CD4-positive, alpha-beta T cell treated with Interleukin-15 for 1 hour (primary cell): ENCODE measurements at regions not wholly inside any gene's neighbourhood (a gene's known extent, or its start where the extent isn't known, plus 50 kb on each side); places are given as distances from the start of the nearest gene placed in this dataset.

Experiments used
- DNase-seq: peaks from one replicate; pipeline ENCODE4 v3.0.0-alpha.2; 2020

- DNase-seq = no peak
Observed at GRCh38 chrX:40156470-40157227, 58.9 kb upstream of the BCOR start.

DNA sequence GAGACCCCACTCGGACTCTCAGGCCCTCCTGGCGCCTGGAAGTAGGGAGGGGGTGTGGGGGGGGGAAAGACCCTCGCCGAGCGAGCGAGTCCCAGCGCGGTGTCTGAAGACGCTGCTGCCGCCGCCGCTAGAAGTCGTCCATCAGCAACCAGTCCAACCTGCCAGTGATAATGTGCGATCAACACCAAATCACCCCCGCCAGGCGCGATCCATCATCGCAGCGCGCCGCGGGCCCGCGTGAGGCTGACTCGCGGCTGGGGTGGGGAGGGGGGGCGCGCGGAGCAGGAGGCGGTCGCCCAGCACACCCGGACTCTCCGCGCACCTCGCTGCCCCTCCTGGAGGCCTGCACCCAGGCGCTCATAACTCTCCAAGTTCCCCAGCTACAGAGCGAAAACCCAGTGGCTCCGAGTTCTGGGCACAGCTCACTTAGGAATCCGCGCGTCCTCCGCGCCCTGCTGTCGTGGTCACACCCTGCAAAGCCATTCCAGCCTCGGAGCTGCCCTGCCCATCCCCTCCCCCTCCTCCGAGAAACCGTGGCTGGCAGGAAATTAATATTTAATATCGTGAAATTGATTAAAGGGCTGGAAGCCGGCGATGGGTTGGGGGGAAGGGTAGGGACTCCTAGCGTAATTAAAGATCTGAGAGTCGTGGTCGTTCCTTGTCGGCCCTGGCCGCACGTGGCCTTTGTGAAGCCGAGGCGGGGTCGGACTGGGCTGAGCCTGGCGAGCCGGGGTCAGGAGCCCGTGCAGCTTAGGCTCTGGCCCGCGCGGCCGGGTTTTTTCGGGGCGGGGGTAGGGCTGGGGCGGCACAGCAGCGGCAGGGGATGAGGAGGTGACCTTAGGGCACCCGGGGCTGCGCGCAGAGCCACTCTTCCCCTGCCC, 58.1 kb upstream of the BCOR start:
- DNase-seq = no peak

- no peak for DNase-seq
Observed at GRCh38 chrX:40154853-40155588, 57.3 kb upstream of the BCOR start.

- no peak for DNase-seq
Observed at GRCh38 chrX:40154250-40154852, 56.6 kb upstream of the BCOR start.

DNA sequence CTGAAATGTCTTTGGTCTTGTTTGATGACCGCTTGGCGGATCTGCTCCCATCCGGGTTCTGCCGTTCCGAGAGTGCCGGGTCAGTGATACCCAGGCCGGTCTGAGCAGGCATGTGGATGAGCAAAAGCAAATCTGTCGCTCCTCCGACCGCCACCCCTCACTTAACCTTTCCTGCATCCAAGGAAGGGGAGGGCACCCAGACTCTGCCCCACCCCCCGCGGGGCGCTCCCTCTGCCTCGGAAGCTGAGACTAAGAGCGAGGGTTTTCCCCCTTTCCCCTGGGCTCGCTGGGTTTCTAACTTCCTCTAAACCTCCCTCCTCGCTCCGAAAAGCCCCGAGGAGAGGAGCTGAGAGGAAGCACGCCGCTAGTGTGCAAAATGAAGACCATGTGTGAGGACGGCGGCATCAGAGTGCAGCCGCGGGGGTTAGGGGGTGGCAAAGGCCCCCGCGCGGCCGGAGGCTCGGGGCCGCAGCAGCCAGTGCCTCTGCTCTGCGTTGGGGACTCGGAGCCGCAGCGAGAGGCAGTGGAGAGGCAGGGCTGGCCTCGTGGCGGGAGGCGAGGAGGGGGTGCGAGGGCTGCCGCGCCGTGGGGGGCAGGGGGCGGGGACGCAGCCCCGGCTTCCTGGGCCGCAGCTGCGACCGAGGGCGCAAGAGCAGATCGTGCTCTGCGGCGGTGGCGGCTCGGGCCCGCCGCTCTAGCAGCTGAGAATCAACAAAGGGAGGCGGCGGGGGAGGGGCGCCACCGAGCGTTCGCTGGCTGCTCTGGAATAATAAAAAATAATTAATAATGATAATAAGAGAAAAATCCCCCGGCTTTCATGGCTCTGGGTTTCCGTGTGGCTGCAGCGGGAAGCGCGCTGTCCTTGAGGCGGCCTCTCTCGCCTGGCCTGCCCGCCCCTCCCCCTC, 55.8 kb upstream of the BCOR start:
- peak; percentile 67 for DNase-seq

DNA sequence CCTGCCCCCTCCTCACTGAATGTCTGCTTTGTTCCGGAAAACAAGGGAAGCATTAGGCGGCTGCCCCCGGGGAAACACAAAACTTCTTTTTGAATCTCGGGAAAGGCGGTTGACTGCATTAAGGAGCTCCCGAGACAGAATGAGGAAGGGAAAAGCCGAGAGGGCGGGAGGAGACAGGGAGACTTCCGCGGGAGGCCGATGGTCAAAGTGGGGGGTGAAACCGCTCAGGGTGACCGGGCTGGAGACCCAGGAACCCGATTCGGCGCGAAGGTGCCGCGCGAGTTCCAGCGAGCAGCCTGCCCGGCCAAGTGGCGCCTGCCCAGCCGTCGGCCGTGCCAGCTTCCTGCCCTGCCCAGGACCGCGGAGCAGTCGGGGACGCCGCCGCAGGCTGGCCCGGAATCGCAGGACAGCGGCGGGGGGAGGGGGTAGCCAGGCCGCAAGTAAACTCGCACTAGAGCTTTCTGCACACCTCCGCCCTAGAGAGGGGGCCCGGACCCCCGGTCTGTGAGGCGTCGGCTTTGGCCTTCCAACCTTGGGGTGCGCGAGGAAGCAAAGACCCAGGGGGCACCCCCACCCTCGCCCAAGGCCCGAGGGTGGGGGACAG, 55.1 kb upstream of the BCOR start:
- DNase-seq = no peak

- DNase-seq = no peak
Observed at GRCh38 chrX:40152173-40152711, 54.5 kb upstream of the BCOR start.

DNA sequence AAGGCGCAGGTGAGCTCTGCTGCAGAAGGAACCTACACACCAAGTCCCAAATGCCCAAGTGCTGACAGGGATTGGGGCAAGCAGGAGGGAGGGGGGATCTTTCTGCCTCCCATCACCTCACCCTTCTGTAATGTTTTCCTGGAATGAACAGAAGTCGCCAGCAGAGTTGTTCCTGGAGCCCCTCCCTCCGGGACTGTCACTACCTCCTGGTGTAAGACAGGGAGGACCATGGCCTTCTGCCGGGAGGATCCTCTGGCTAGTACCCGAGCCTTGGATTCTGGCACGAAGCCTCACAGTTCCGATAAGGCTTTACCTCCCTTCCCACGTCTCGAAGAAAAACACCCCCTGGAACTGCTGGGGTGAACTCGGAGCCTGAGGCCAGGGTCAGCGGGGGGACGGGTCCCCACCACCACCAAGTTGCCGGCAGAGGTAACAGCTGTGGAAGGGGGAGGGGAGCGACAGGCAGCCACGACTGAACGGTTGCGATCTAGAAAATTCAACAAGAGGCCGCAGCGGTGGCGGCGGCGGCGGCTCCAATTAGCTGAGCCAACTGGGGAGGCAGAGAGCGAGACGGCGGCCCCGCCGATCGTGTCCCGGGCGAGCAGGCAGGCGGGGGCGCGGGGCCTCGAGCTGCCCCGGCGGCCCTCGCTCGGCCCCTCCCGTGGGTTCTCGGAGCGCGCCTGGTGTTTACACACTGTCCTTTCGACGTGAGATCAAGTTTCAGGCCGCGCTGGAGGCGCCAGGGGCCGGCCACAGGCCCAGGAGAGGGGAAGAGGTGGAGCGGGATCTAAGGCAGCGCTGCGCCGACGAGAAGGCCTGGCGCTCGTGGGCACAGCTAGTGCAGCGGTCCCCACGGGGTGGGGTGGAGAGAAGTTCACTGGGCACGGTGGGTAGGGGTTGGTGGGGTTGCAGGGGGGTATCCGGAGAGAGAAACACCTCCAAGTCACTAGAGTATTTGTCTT, 53.7 kb upstream of the BCOR start:
- no peak for DNase-seq

DNA sequence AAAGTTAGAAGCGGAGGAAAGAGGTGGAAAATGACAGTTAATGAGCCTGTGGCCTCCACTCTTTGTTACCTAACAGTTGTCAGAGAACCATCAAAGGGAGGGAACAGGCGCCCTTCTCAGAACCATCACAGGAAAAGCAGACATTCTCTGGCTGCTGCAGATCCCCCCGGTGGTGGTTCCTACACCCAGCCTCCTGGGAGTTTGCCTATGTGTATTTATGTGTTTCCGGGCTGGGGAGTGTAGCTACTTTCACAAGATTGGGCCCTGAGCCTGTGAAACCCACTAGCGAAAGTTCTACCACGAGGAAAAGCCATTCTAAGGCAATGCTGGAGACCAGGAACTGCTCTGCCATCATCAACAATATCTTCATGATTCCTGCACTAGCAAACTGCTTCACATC, 52.7 kb upstream of the BCOR start:
- no peak for DNase-seq

- no peak for DNase-seq
Observed at GRCh38 chrX:40149286-40150175, 51.8 kb upstream of the BCOR start.

GRCh38 chrX:40148385-40149285, 50.9 kb upstream of the BCOR start:
- DNase-seq = no peak

DNA sequence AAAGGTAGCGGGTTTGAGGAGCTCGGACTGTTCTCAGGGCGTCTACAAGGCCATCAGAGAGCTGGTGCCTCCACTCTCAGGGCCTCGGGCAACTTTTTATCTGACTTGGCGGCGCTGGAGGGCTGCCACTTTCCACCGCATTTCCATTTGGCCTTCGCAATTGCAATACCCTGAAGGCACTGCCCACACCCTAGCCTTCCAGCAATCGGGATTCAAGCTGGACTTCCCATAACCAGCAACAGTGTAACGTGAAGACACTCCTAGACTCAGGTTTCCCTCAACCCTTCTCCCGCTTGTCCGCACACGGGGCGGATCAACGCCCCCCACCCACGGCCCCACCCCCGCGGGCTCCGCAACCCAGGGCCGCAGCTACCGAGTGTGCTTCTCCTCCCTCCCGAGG, 50.2 kb upstream of the BCOR start:
- no peak for DNase-seq
